Heart right ventricle (tissue), 16 donors: ENCODE measurements at regions not wholly inside any gene's neighbourhood (a gene's known extent, or its start where the extent isn't known, plus 50 kb on each side); places are given as distances from the start of the nearest gene placed in this dataset.
"Not testable (repeated sequence)": the region's sequence is repeated elsewhere in the genome, so short reads cannot be mapped to it uniquely, and the experiment has no call there.

Experiments
- ATAC-seq, 8 donors: fragments of 200-7000 bp; cut with Tn5 transposase; one replicate each; pipeline ENCODE4 v1.9.1; 2020; ENCODE audit warnings: mild to moderate bottlenecking in 8 of 8, moderate library complexity in 8 of 8, moderate number of reproducible peaks in 1 of 8
- DNase-seq, 2 donors: peaks; one replicate each; pipeline ENCODE4 v3.0.0-alpha.2; 2020
- H3K27ac ChIP-seq, 10 donors: fragments of 200-600 bp; sonication (generic) in 2 of 10; one replicate each; pipeline versions ENCODE4 v1.5.0 to v1.8.0; 2020 to 2022; ENCODE audit warnings: mild to moderate bottlenecking in 3 of 10
- H3K27me3 ChIP-seq, 7 donors: fragments of 200-600 bp; one replicate each; pipeline ENCODE4 v1.8.0; 2021 to 2022; ENCODE audit warnings: mild to moderate bottlenecking in 2 of 7
- H3K36me3 ChIP-seq, 9 donors: fragments of 200-600 bp; sonication (generic) in 1 of 9; one replicate each; pipeline versions ENCODE4 v1.5.0 to v1.8.0; 2020 to 2022; ENCODE audit warnings: mild to moderate bottlenecking in 2 of 9
- H3K4me1 ChIP-seq, 9 donors: fragments of 200-600 bp; sonication (generic) in 1 of 9; one replicate each; pipeline versions ENCODE4 v1.5.0 to v1.8.0; 2020 to 2022; ENCODE audit warnings: mild to moderate bottlenecking in 4 of 9
- H3K4me3 ChIP-seq, 10 donors: fragments of 200-600 bp; sonication (generic) in 2 of 10; one replicate each; pipeline versions ENCODE4 v1.5.0 to v1.8.0; 2020 to 2022; ENCODE audit warnings: mild to moderate bottlenecking in 7 of 10, moderate library complexity in 2 of 10
- H3K9me3 ChIP-seq, 11 donors: fragments of 200-600 bp in 10 of 11; sonication (generic) in 2 of 11; one replicate each; pipeline versions ENCODE4 v1.5.0 to v1.8.0; 2013 to 2022; ENCODE audit warnings: mild to moderate bottlenecking in 2 of 11, control low read depth in 1 of 11, moderate library complexity in 1 of 11
- WGBS, 2 donors: extraction: QIAGEN DNeasy Blood & Tissue Kit; methylation state at CpG; one replicate each; pipeline ENCODE4 v1.1.7; 2013; ENCODE audit warnings: inconsistent platforms in 1 of 2; 5-methylcytosine and 5-hydroxymethylcytosine counted together
- intact Hi-C, 10 donors: fragments of 100-400 bp; cut with DNase I; formaldehyde crosslinking; loops; one replicate each; pipeline versions ENCODE4 v1.11.1 to v1.14.2; 2022
- TF ChIP-seq, protein P1 (sequence below), 9 donors: fragments of 200-600 bp; sonication (generic) in 2 of 9; IDR thresholded peaks; one replicate each; pipeline versions ENCODE4 v1.5.0 to v1.8.0; 2021 to 2022; ENCODE audit warnings: antibody characterized with exemption in 9 of 9, mild to moderate bottlenecking in 5 of 9, moderate library complexity in 1 of 9
- donor health status: Arrhythmogenic right ventricular cardiomyopathy.
- donor health status: ischemic (EF 13 %, LVEDD 7.1; RV severe dilation, severe dysfunction).
- donor health status: healthy with polysubstance abuse.
- donor health status: DM: no; HTN: yes; CAD: no.
- donor health status: DM: no; HTN: no; CAD: no.
- donor health status: ischemic (EF 25% LVEDD 6.9; RV normal size, moderate dysfunction).
- donor health status: ischemic (EF 25% LVEDD 5.7; RV mildly dilated, moderate dysfunction).
- donor health status: healthy.
- donor health status: DM: yes; HTN: yes; CAD: no.
- donor health status: Ischemic cardiomyopathy.
- donor health status: ischemic (EF 35%, LVEDD 5.7; RV mildly dilated, moderate dysfunction).
- donor health status: nonischemic (EF 11% LVEDD 7.7; RV severe dilation, severe dysfunction).
- donor health status: DM: yes; HTN: yes; CAD: no.
- donor health status: PGD.
- donor health status: ischemic (EF 29% LVEDD 5.4; RV normal size, mild dysfunction).
- donor health status: nonischemic (EF 23%, LVEDD 6.1; RV moderate dilation, normal function).

DNA sequence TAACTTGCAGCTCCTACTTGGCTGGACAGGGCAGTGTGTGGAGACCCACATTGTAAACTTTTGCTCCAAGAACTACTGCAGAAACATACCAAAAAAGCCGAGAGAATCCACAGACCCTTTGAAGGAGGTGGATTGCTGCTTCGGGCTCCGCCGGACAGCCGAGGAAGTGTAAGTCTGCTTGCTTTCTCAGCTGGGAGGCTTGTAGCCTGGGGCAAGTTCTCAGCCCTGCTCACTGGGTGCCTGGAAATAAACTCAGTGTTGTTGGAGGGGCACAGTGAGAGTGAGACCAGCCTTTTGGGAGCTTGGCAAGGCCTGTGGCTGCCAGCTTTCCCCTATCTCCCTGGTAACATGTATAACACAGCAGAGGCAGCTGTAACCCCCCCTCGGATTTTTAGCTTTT, 215.6 kb downstream of the SYK start:
- no peak overlapping the region for H3K27ac ChIP-seq
- no peaks in the 10 kb centered on the region for H3K36me3 ChIP-seq
- 86 to 87% methylated on average over 6 of the region's 6 CpGs for WGBS, 2 donors
- intact Hi-C loops, result no loop called here
- H3K4me3 ChIP-seq, result no peak overlapping the region
- peaks cover 0 to 11% (median 0%) of the 10 kb centered on the region in 7 donors for H3K27me3 ChIP-seq
- TF ChIP-seq, protein P1, sequence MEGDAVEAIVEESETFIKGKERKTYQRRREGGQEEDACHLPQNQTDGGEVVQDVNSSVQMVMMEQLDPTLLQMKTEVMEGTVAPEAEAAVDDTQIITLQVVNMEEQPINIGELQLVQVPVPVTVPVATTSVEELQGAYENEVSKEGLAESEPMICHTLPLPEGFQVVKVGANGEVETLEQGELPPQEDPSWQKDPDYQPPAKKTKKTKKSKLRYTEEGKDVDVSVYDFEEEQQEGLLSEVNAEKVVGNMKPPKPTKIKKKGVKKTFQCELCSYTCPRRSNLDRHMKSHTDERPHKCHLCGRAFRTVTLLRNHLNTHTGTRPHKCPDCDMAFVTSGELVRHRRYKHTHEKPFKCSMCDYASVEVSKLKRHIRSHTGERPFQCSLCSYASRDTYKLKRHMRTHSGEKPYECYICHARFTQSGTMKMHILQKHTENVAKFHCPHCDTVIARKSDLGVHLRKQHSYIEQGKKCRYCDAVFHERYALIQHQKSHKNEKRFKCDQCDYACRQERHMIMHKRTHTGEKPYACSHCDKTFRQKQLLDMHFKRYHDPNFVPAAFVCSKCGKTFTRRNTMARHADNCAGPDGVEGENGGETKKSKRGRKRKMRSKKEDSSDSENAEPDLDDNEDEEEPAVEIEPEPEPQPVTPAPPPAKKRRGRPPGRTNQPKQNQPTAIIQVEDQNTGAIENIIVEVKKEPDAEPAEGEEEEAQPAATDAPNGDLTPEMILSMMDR (IDR thresholded peaks at IDR 0.05), result no peak
- ATAC-seq, result no peak
- no peak for DNase-seq
- H3K4me1 ChIP-seq, result no peaks in the 10 kb centered on the region
- peaks cover 0 to 33% (median 5%) of the 10 kb centered on the region in 11 donors for H3K9me3 ChIP-seq

DNA sequence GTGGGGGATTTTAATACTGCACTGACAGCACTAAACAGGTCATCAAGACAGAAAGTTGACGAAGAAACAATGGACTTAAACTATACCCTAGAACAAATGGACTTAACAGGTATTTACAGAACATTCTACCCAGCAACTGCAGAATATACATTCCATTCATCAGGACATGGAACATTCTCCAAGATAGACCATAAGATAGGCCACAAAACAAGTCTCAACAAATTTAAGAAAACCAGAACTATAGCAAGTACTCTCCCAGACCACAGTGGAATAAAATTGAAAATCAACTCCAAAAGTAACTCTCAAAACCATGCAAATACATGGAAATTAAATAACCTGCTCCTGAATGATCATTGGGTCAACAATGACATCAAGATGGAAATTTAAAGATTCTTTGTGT, 218.3 kb downstream of the SYK start:
- DNase-seq, intact Hi-C loops, H3K4me3 ChIP-seq, H3K36me3 ChIP-seq, H3K27ac ChIP-seq, ATAC-seq, H3K4me1 ChIP-seq: not testable (repeated sequence)
- WGBS, 2 donors, result 89 to 94% methylated on average over 1 of the region's 1 CpG
- Histone ChIP-seq H3K9me3 (peaks cover 0 to 22% (median 0%) of the 10 kb centered on the region in 11 donors), H3K27me3 (peaks cover 0 to 11% (median 0%) of the 10 kb centered on the region in 7 donors)

DNA sequence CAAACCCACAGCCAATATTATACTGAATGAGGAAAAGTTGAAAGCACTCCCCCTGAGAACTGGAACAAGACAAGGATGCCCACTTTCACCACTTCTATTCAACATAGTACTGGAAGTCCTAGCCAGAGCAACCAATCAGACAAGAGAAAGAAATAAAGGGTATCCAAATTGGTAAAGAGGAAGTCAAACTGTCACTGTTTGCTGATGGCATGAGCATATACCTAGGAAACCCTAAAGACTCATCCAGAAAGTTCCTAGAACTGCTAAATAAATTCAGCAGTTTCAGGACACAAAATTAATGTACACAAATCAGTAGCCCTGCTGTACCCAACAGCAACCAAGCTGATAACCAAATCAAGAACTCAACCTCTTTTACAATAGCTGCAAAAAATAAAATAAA, 220.0 kb downstream of the SYK start:
- DNase-seq, ATAC-seq, H3K27ac ChIP-seq, H3K4me1 ChIP-seq, H3K36me3 ChIP-seq, H3K4me3 ChIP-seq, intact Hi-C loops, H3K27me3 ChIP-seq: not testable (repeated sequence)
- H3K9me3 ChIP-seq, result peaks cover 0 to 22% (median 0%) of the 10 kb centered on the region in 11 donors

DNA sequence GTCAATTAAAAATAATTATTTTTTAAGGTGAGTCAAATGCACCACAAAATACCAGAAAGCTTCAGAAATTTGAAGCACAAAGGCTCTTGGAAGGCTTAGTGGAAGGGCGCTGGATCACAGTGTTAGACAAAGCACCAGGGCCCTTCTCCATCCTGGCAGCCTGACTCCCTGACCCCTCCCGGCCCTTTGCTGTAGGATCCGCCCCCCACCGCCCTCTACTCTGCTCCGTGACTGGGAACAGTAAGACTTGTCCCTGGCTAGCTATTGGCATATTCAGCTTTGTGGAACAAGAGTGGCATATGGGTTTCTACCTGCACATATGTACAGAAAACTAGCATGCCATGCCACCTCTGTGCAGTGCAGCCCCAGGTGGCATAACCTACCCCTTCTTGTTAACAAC, 222.1 kb downstream of the SYK start:
- Histone ChIP-seq H3K36me3 (no peaks in the 10 kb centered on the region), H3K27ac (no peak overlapping the region), H3K4me1 (no peaks in the 10 kb centered on the region), H3K4me3 (no peak overlapping the region), H3K9me3 (peaks cover 0 to 12% (median 0%) of the 10 kb centered on the region in 11 donors), H3K27me3 (no peaks in the 10 kb centered on the region)
- ATAC-seq (no peak), DNase-seq (no peak)
- WGBS, 2 donors, result 75% methylated on average over 5 of the region's 5 CpGs
- intact Hi-C loops, result no loop called here
- TF ChIP-seq, protein P1 (IDR thresholded peaks at IDR 0.05), result no peak

DNA sequence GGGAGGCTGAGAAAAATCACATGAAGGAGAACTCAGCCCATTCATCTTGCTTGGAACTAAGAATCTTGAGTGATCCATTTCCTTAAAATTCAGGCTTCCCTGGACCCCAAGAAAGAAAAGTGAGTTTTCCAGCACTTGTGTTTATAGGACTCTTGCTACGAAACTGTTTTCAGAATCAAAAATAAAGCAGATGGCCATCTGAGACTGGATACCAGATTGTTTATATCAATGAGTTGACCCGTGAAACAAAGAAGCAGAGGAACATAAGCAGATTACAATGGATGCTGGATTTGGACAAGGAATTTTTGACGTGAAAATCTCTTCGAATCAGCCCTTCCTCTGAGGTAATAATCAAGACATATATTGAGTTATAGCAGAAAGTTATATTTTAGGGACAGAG, 223.2 kb downstream of the SYK start:
- Histone ChIP-seq H3K4me3 (no peak overlapping the region), H3K27me3 (no peaks in the 10 kb centered on the region), H3K4me1 (no peaks in the 10 kb centered on the region), H3K27ac (no peak overlapping the region), H3K36me3 (no peaks in the 10 kb centered on the region), H3K9me3 (peaks cover 0 to under 1% (median 0%) of the 10 kb centered on the region in 11 donors)
- 78 to 83% methylated on average over 4 of the region's 4 CpGs for WGBS, 2 donors
- DNase-seq (no peak), ATAC-seq (no peak)
- TF ChIP-seq, protein P1 (IDR thresholded peaks at IDR 0.05), result no peak
- intact Hi-C loops, result no loop called here

DNA sequence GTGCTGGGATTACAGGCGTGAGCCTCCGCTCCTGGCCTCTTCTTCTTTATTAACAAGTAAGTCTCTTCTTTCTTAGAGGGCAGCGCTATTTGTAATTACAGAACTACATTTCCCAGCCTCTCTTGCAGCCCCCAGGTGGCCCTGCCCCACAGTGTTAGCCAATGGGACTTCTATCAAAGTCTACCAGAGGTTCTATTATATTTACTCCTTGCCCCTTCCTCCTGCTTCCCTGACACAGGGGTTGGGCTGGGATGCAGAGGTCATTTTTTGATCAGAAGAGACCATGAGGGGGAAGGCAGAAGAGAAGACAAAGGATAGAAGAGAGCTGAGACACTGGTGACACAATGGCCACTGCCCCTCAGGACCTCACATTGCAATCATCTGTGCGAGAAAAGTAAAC, 224.2 kb downstream of the SYK start:
- no peak overlapping the region for H3K4me3 ChIP-seq
- DNase-seq (no peak), ATAC-seq (no peak)
- no peaks in the 10 kb centered on the region for H3K27me3 ChIP-seq
- 88 to 90% methylated on average over 4 of the region's 4 CpGs for WGBS, 2 donors
- intact Hi-C loops, result no loop called here
- no peaks in the 10 kb centered on the region for H3K4me1 ChIP-seq
- TF ChIP-seq, protein P1 (IDR thresholded peaks at IDR 0.05), result no peak
- no peak overlapping the region for H3K27ac ChIP-seq
- no peaks in the 10 kb centered on the region for H3K9me3 ChIP-seq
- no peaks in the 10 kb centered on the region for H3K36me3 ChIP-seq
